Stomach (tissue), 8 donors: ENCODE measurements at regions not wholly inside any gene's neighbourhood (a gene's known extent, or its start where the extent isn't known, plus 50 kb on each side); places are given as distances from the start of the nearest gene placed in this dataset.

Source experiments
- DNase-seq, 2 donors: peaks; one replicate each; pipeline versions ENCODE4 v3.0.0 to v3.0.0-alpha.2; 2013 to 2019
- H3K27ac ChIP-seq, 5 donors: fragments of 200-600 bp in 4 of 5; sonication (generic) in 4 of 5; one replicate each; pipeline ENCODE4 v1.5.1; 2013 to 2019; ENCODE audit warnings: mild to moderate bottlenecking in 1 of 5, moderate library complexity in 1 of 5
- H3K27me3 ChIP-seq, 3 donors: fragments of 200-600 bp; sonication (generic); one replicate each; pipeline ENCODE4 v1.5.1; 2017 to 2019; ENCODE audit warnings: mixed run types in 1 of 3
- H3K36me3 ChIP-seq, 4 donors: fragments of 200-600 bp; sonication (generic); 1 replicate in 3 of 4; 2 replicates in 1 of 4; pipeline ENCODE4 v1.5.1; 2016 to 2019
- H3K4me1 ChIP-seq, 4 donors: fragments of 200-600 bp; sonication (generic); one replicate each; pipeline ENCODE4 v1.5.1; 2016 to 2019
- H3K4me3 ChIP-seq, 4 donors: fragments of 200-600 bp; sonication (generic) in 3 of 4; one replicate each; pipeline ENCODE4 v1.5.1; 2016 to 2019; ENCODE audit warnings: mild to moderate bottlenecking in 1 of 4
- H3K9me3 ChIP-seq, 4 donors: fragments of 200-600 bp; sonication (generic); one replicate each; pipeline ENCODE4 v1.5.1; 2016 to 2019
- CTCF ChIP-seq, 7 experiments: fragments of 450-650 bp in 4 of 7; fragments of 200-600 bp in 3 of 7; sonication (generic) in 3 of 7; IDR thresholded peaks; one replicate each; pipeline ENCODE4 v1.5.1; 2016 to 2019; ENCODE audit warnings: antibody characterized with exemption in 7 of 7, control low read depth in 2 of 7, mild to moderate bottlenecking in 1 of 7
- EP300 ChIP-seq: sonication (generic); formaldehyde crosslinking; IDR thresholded peaks from one replicate; pipeline ENCODE4 v1.6.1; 2017; ENCODE audit warnings: antibody characterized with exemption
- POLR2A ChIP-seq, 4 donors: fragments of 450-650 bp; IDR thresholded peaks; one replicate each; pipeline ENCODE4 v1.6.1; 2016; ENCODE audit warnings: antibody characterized with exemption in 4 of 4, control low read depth in 2 of 4, mild to moderate bottlenecking in 1 of 4, moderate library complexity in 1 of 4
- POLR2AphosphoS5 ChIP-seq, 3 donors: sonication (generic); formaldehyde crosslinking; IDR thresholded peaks; one replicate each; pipeline ENCODE4 v1.6.1; 2016; ENCODE audit warnings: antibody characterized with exemption in 3 of 3
- WGBS, 5 donors: extraction: QIAGEN DNeasy Blood & Tissue Kit in 3 of 5; methylation state at CpG; one replicate each; pipeline versions ENCODE4 v1.1.5 to v1.1.7; 2013 to 2018; 5-methylcytosine and 5-hydroxymethylcytosine counted together
- intact Hi-C: fragments of 100-400 bp; cut with DNase I; formaldehyde crosslinking; loops from one replicate; pipeline ENCODE4 v1.15.1; 2023; ENCODE audit warnings: low total_unique reads
- donor health status: healthy with polysubstance abuse.
- donor health status: Bipolar disorder and iron deficiency.
- donor health status: healthy.

- 92 to 97% (median 95%) methylated on average over 1 of the region's 1 CpG for WGBS, 5 donors
- intact Hi-C loops = no loop called here
- H3K36me3 ChIP-seq = no peaks in the 10 kb centered on the region
- no peaks in the 10 kb centered on the region for H3K27me3 ChIP-seq
- no peak for DNase-seq
- H3K4me3 ChIP-seq = no peak overlapping the region
- no peak for TF ChIP-seq POLR2AphosphoS5 (IDR thresholded peaks at IDR 0.05)
- no peak for TF ChIP-seq EP300
- TF ChIP-seq POLR2A (IDR thresholded peaks at IDR 0.05) = no peak
- TF ChIP-seq CTCF (IDR thresholded peaks at IDR 0.05) = no peak
- H3K4me1 ChIP-seq = no peaks in the 10 kb centered on the region
- H3K9me3 ChIP-seq = no peaks in the 10 kb centered on the region
- no peak overlapping the region for H3K27ac ChIP-seq
Measured at GRCh38 chr15:69908060-69908459, 189.7 kb downstream of the TLE3 start.

GRCh38 chr15:69908590-69909420 lies 188.9 kb downstream of the TLE3 start:
- H3K4me3 ChIP-seq = no peak overlapping the region
- H3K4me1 ChIP-seq = no peaks in the 10 kb centered on the region
- WGBS, 5 donors = 83 to 91% (median 90%) methylated on average over 15 of the region's 15 CpGs
- H3K36me3 ChIP-seq = no peaks in the 10 kb centered on the region
- no peak for DNase-seq
- H3K27ac ChIP-seq = no peak overlapping the region
- TF ChIP-seq POLR2A (IDR thresholded peaks at IDR 0.05) (no peak), CTCF (IDR thresholded peaks at IDR 0.05) (no peak)
- intact Hi-C loops = no loop called here
- no peaks in the 10 kb centered on the region for H3K27me3 ChIP-seq
- no peaks in the 10 kb centered on the region for H3K9me3 ChIP-seq

GRCh38 chr15:69909719-69910444 lies 187.8 kb downstream of the TLE3 start:
- no peak overlapping the region for H3K4me3 ChIP-seq
- no peak for DNase-seq
- no peaks in the 10 kb centered on the region for H3K9me3 ChIP-seq
- intact Hi-C loops = no loop called here
- no peak overlapping the region for H3K27ac ChIP-seq
- 66 to 74% (median 71%) methylated on average over 7 of the region's 7 CpGs for WGBS, 5 donors
- TF ChIP-seq POLR2AphosphoS5 (IDR thresholded peaks at IDR 0.05) = no peak
- no peaks in the 10 kb centered on the region for H3K27me3 ChIP-seq
- H3K36me3 ChIP-seq = no peaks in the 10 kb centered on the region
- H3K4me1 ChIP-seq = no peaks in the 10 kb centered on the region

- no peak for TF ChIP-seq EP300
- no peak for TF ChIP-seq CTCF (IDR thresholded peaks at IDR 0.05)
- no peak for TF ChIP-seq POLR2AphosphoS5 (IDR thresholded peaks at IDR 0.05)
- no peak for TF ChIP-seq POLR2A (IDR thresholded peaks at IDR 0.05)
- H3K27me3 ChIP-seq = no peaks in the 10 kb centered on the region
- no peaks in the 10 kb centered on the region for H3K36me3 ChIP-seq
- WGBS, 5 donors = 49 to 66% (median 56%) methylated on average over 2 of the region's 2 CpGs
- DNase-seq = no peak
- no peaks in the 10 kb centered on the region for H3K4me1 ChIP-seq
- no peak overlapping the region for H3K4me3 ChIP-seq
- H3K27ac ChIP-seq = no peak overlapping the region
- H3K9me3 ChIP-seq = no peaks in the 10 kb centered on the region
- intact Hi-C loops = no loop called here
Measured at GRCh38 chr15:69910514-69910913, 187.2 kb downstream of the TLE3 start.

DNA sequence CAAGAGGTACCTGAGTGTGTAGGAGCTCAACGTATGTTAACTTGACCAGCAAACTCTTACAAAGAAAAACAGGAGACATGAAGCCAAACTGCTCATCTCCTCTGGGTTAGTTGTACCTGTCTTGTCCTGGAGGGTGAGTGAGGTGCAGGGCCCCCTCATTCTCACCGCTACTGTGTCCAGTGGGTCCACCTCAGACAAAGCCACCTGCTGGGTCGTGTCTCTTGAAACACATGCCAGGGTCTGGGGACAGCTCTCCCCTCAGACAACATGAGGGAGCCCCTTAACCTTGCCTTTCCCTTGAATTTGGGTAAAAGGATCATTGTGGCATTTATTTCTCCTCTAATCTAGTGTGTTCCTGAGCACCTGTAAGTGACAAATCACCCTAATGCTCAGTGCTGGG lies 185.6 kb downstream of the TLE3 start:
- WGBS, 5 donors = 81 to 92% (median 88%) methylated on average over 3 of the region's 3 CpGs
- Histone ChIP-seq H3K9me3 (no peaks in the 10 kb centered on the region), H3K4me1 (no peaks in the 10 kb centered on the region), H3K4me3 (no peak overlapping the region), H3K27me3 (no peaks in the 10 kb centered on the region), H3K36me3 (no peaks in the 10 kb centered on the region), H3K27ac (no peak overlapping the region)
- DNase-seq = no peak
- intact Hi-C loops = no loop called here
- TF ChIP-seq EP300 (no peak), POLR2AphosphoS5 (IDR thresholded peaks at IDR 0.05) (no peak), CTCF (IDR thresholded peaks at IDR 0.05) (no peak), POLR2A (IDR thresholded peaks at IDR 0.05) (no peak)
